PFSK-1 (cell line): ENCODE measurements at regions not wholly inside any gene's neighbourhood (a gene's known extent, or its start where the extent isn't known, plus 50 kb on each side); places are given as distances from the start of the nearest gene placed in this dataset.

ENCODE experiments used
- FOXP2 ChIP-seq: optimal IDR thresholded peaks from 2 replicates; pipeline ENCODE3; 2011; ENCODE audit warnings: borderline replicate concordance, control low read depth, inconsistent platforms; ENCODE audit not compliant: insufficient read depth; ENCODE audit errors: extremely low read length, extremely low read depth
- POLR2AphosphoS5 ChIP-seq: IDR thresholded peaks from 2 replicates; pipeline ENCODE4 v1.6.1; 2012; ENCODE audit warnings: low read depth, mild to moderate bottlenecking, control low read depth, low read length, moderate library complexity
- SIN3A ChIP-seq: IDR thresholded peaks from 2 replicates; pipeline ENCODE4 v1.6.1; 2012; ENCODE audit warnings: mild to moderate bottlenecking, low read length, moderate library complexity, borderline replicate concordance; ENCODE audit not compliant: insufficient read depth
- TAF1 ChIP-seq: IDR thresholded peaks from 2 replicates; pipeline ENCODE4 v1.6.1; 2012; ENCODE audit warnings: low read length, control low read depth, borderline replicate concordance; ENCODE audit not compliant: insufficient read depth
- TF ChIP-seq, protein P1 (sequence below), 2 experiments: IDR thresholded peaks; 2 replicates each; pipeline versions ENCODE4 v1.6.1 to v1.8.0; 2011 to 2012; ENCODE audit warnings: low read depth in 2 of 2, low read length in 2 of 2, control low read depth in 1 of 2, inconsistent platforms in 1 of 2, mild to moderate bottlenecking in 1 of 2, moderate library complexity in 1 of 2; ENCODE audit not compliant: insufficient read depth in 1 of 2

DNA sequence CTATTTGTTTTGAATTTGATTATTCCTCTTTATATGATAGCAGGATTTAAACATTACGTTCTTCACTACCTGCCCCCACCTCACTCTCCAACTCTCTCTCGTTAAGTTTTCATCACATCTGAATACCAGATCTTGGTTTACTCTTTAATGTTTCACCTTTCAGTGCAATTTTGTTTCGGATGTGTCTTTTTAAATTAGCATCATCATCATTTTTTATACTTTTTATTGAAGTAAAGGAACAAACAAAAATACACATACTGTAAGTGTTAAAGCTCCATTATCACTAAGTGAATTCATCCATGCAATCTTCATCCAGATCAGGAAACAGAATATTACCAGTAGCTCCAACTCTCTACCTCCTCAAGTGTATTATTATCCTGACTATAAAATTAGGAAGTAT is 310.6 kb downstream of the C3orf38 start:
- TF ChIP-seq TAF1 (no peak), POLR2AphosphoS5 (no peak), FOXP2 (no peak), SIN3A (no peak)
- TF ChIP-seq, protein P1, sequence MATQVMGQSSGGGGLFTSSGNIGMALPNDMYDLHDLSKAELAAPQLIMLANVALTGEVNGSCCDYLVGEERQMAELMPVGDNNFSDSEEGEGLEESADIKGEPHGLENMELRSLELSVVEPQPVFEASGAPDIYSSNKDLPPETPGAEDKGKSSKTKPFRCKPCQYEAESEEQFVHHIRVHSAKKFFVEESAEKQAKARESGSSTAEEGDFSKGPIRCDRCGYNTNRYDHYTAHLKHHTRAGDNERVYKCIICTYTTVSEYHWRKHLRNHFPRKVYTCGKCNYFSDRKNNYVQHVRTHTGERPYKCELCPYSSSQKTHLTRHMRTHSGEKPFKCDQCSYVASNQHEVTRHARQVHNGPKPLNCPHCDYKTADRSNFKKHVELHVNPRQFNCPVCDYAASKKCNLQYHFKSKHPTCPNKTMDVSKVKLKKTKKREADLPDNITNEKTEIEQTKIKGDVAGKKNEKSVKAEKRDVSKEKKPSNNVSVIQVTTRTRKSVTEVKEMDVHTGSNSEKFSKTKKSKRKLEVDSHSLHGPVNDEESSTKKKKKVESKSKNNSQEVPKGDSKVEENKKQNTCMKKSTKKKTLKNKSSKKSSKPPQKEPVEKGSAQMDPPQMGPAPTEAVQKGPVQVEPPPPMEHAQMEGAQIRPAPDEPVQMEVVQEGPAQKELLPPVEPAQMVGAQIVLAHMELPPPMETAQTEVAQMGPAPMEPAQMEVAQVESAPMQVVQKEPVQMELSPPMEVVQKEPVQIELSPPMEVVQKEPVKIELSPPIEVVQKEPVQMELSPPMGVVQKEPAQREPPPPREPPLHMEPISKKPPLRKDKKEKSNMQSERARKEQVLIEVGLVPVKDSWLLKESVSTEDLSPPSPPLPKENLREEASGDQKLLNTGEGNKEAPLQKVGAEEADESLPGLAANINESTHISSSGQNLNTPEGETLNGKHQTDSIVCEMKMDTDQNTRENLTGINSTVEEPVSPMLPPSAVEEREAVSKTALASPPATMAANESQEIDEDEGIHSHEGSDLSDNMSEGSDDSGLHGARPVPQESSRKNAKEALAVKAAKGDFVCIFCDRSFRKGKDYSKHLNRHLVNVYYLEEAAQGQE (IDR thresholded peaks at IDR 0.05; ENCODE audit: insufficient read depth in 1 of 2, low read depth in 2 of 2, low read length in 2 of 2): no peak
